ENCODE measurements at regions not wholly inside any gene's neighbourhood (a gene's known extent, or its start where the extent isn't known, plus 50 kb on each side); places are given as distances from the start of the nearest gene placed in this dataset.
"Not testable (repeated sequence)": the region's sequence is repeated elsewhere in the genome, so short reads cannot be mapped to it uniquely, and the experiment has no call there.

- Histone ChIP-seq H3K4me1 (ENCODE audit: control insufficient read depth in 4 of 4, insufficient read depth in 4 of 4, low read length in 3 of 4) (no peaks in the 10 kb centered on the region), H3K4me3 (ENCODE audit: low read depth in 1 of 3, low read length in 3 of 3) (no peak overlapping the region), H3K9me3 (ENCODE audit: control insufficient read depth in 4 of 4, low read length in 3 of 4) (no peaks in the 10 kb centered on the region), H3K36me3 (ENCODE audit: control insufficient read depth in 4 of 4, insufficient read depth in 3 of 4, low read depth in 1 of 4, low read length in 3 of 4) (no peaks in the 10 kb centered on the region), H3K9ac (ENCODE audit: low read depth in 1 of 2, low read length in 2 of 2) (no peak overlapping the region), H3K27me3 (ENCODE audit: control insufficient read depth in 4 of 4, insufficient read depth in 4 of 4, low read length in 3 of 4) (no peaks in the 10 kb centered on the region), H3K27ac (ENCODE audit: low read depth in 1 of 2, low read length in 2 of 2) (no peak overlapping the region)
- DNase-seq (ENCODE audit: low spot score) = no peak
- 53% methylated on average over 2 of the region's 2 CpGs for WGBS
- TF ChIP-seq EGR1 (IDR thresholded peaks at IDR 0.05; ENCODE audit: low read depth in 2 of 2) (no peak), RAD21 (IDR thresholded peaks at IDR 0.05) (no peak), NR2F2 (IDR thresholded peaks at IDR 0.05) (no peak), RXRA (IDR thresholded peaks at IDR 0.05) (no peak), FOXA1 (IDR thresholded peaks at IDR 0.05) (no peak), GABPA (IDR thresholded peaks at IDR 0.05 in 1 of 2, conservative IDR thresholded peaks at IDR 0.05 in 1 of 2) (no peak), YY1 (IDR thresholded peaks at IDR 0.05) (no peak), HNF4A (conservative IDR thresholded peaks at IDR 0.05) (no peak), TAF1 (conservative IDR thresholded peaks at IDR 0.05) (no peak), JUND (IDR thresholded peaks at IDR 0.05) (no peak)
- TF ChIP-seq, protein P1, sequence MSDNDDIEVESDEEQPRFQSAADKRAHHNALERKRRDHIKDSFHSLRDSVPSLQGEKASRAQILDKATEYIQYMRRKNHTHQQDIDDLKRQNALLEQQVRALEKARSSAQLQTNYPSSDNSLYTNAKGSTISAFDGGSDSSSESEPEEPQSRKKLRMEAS (IDR thresholded peaks at IDR 0.05) = no peak
These were observed 1712.2 kb downstream of the GRIK2 start for GRCh38 chr6:103105686-103106085.

DNA sequence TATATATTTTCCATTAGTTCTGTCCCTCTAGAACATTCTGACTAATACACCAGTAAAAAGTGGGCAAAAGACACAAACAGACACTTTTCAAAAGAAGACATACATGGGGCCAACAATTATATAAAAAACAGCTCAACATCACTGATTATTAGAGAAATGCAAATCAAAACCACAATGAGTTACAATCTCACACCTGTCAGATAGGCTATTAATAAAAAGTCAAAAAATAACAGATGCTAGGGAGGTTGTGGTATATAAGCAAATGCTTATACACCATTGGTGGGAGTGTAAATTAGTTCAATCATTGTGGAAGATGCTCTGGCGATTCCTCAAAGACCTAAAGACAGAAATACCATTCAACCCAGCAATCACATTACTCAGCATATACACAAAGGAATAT is 1707.8 kb downstream of the GRIK2 start:
- Histone ChIP-seq H3K4me3 (ENCODE audit: low read depth in 1 of 3, low read length in 3 of 3) (no peak overlapping the region), H3K27ac (ENCODE audit: low read depth in 1 of 2, low read length in 2 of 2) (no peak overlapping the region), H3K4me1 (ENCODE audit: control insufficient read depth in 4 of 4, insufficient read depth in 4 of 4, low read length in 3 of 4) (no peaks in the 10 kb centered on the region), H3K9ac (ENCODE audit: low read depth in 1 of 2, low read length in 2 of 2) (no peak overlapping the region), H3K9me3 (ENCODE audit: control insufficient read depth in 4 of 4, low read length in 3 of 4) (no peaks in the 10 kb centered on the region), H3K27me3 (ENCODE audit: control insufficient read depth in 4 of 4, insufficient read depth in 4 of 4, low read length in 3 of 4) (no peaks in the 10 kb centered on the region), H3K36me3 (ENCODE audit: control insufficient read depth in 4 of 4, insufficient read depth in 3 of 4, low read depth in 1 of 4, low read length in 3 of 4) (no peaks in the 10 kb centered on the region)
- TF ChIP-seq REST (IDR thresholded peaks at IDR 0.05) (no peak), HNF4G (IDR thresholded peaks at IDR 0.05) (no peak), RXRA (IDR thresholded peaks at IDR 0.05) (no peak), YY1 (IDR thresholded peaks at IDR 0.05) (no peak)
- 94% methylated on average over 1 of the region's 1 CpG for WGBS
- DNase-seq (ENCODE audit: low spot score) = no peak

DNA sequence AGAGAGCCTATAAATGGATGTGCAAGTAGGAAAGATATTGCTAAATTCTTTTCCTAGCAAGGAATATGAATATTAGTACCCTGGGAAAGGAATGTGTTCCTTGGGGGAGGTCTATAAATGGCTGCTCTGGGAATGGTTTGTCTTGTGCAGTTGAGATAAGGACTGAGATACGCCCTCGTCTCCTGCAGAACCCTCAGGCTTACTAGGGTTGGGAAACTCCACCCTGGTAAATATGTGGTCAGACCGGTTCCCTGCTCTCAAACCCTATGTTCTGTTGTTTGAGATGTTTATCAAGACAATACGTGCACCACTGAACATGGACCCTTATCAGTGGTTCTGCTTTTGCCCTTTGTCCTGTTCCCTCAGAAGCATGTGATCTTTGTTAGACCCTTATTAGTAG is 1698.9 kb downstream of the GRIK2 start:
- not testable (repeated sequence) for H3K9ac ChIP-seq (ENCODE audit: low read depth in 1 of 2, low read length in 2 of 2); DNase-seq (ENCODE audit: low spot score); H3K4me1 ChIP-seq (ENCODE audit: control insufficient read depth in 4 of 4, insufficient read depth in 4 of 4, low read length in 3 of 4); H3K27ac ChIP-seq (ENCODE audit: low read depth in 1 of 2, low read length in 2 of 2); H3K36me3 ChIP-seq (ENCODE audit: control insufficient read depth in 4 of 4, insufficient read depth in 3 of 4, low read depth in 1 of 4, low read length in 3 of 4); H3K4me3 ChIP-seq (ENCODE audit: low read depth in 1 of 3, low read length in 3 of 3); H3K27me3 ChIP-seq (ENCODE audit: control insufficient read depth in 4 of 4, insufficient read depth in 4 of 4, low read length in 3 of 4); H3K9me3 ChIP-seq (ENCODE audit: control insufficient read depth in 4 of 4, low read length in 3 of 4)
- 70% methylated on average over 4 of the region's 4 CpGs for WGBS

Data from liver (tissue), 7 donors.